B cell (primary cell): ENCODE measurements at regions not wholly inside any gene's neighbourhood (a gene's known extent, or its start where the extent isn't known, plus 50 kb on each side); places are given as distances from the start of the nearest gene placed in this dataset.

Source experiments
- ATAC-seq: fragments of 200-7000 bp; cut with Tn5 transposase; one replicate; pipeline ENCODE4 v1.10.0; 2021; ENCODE audit warnings: low read depth, mild to moderate bottlenecking, moderate number of reproducible peaks, moderate library complexity
- CTCF ChIA-PET: fragments of 350-600 bp; sonication (Branson Sonifier 250); formaldehyde crosslinking; loops from one replicate; lab custom pipeline; 2021; ENCODE audit warnings: antibody characterized with exemption, inconsistent platforms; lab: Charles Lee
- POLR2A ChIA-PET: fragments of 350-600 bp; sonication (Branson Sonifier 250); formaldehyde crosslinking; loops from one replicate; lab custom pipeline; 2021; ENCODE audit warnings: antibody characterized with exemption; lab: Charles Lee
- DNase-seq: peaks from one replicate; pipeline ENCODE4 v3.0.0; 2013
- H2AFZ ChIP-seq: 2 replicates; pipeline ENCODE4 v1.6.1; 2012; ENCODE audit warnings: mild to moderate bottlenecking, low read depth, low read length; ENCODE audit not compliant: insufficient read depth, poor library complexity, severe bottlenecking
- H3K27ac ChIP-seq, 2 donors: 1 replicate in 1 of 2; 2 replicates in 1 of 2; pipeline ENCODE4 v1.5.1; 2012 to 2013; ENCODE audit warnings: low read length in 2 of 2, mild to moderate bottlenecking in 2 of 2, moderate library complexity in 1 of 2
- H3K27me3 ChIP-seq, 4 experiments: fragments of 200-600 bp in 1 of 4; sonication (generic) in 1 of 4; replicated peaks in 1 of 4; 1 replicate in 2 of 4; 2 replicates in 2 of 4; pipeline versions ENCODE4 v1.6.1 to v1.7.0; 2013 to 2016; ENCODE audit warnings: low read length in 3 of 4, mild to moderate bottlenecking in 2 of 4, mixed read lengths in 1 of 4, moderate library complexity in 1 of 4; ENCODE audit not compliant: insufficient read depth in 4 of 4, control insufficient read depth in 3 of 4; ENCODE audit errors: control extremely low read depth in 1 of 4
- H3K36me3 ChIP-seq, 2 experiments: replicated peaks in 1 of 2; 1 replicate in 1 of 2; 2 replicates in 1 of 2; pipeline versions ENCODE4 v1.6.1 to v1.7.1; 2013; ENCODE audit warnings: low read length in 1 of 2; ENCODE audit not compliant: insufficient read depth in 2 of 2, control insufficient read depth in 1 of 2; ENCODE audit errors: control extremely low read depth in 1 of 2, extremely low read depth in 1 of 2
- H3K4me1 ChIP-seq, 2 donors: fragments of 200-600 bp in 1 of 2; sonication (generic) in 1 of 2; 1 replicate in 1 of 2; 2 replicates in 1 of 2; pipeline versions ENCODE4 v1.5.1 to v1.6.1; 2013 to 2017; ENCODE audit warnings: low read length in 2 of 2; ENCODE audit not compliant: control insufficient read depth in 2 of 2, insufficient read depth in 2 of 2
- H3K4me2 ChIP-seq: replicated peaks from 2 replicates; pipeline ENCODE3; 2012; ENCODE audit warnings: mild to moderate bottlenecking, low read depth, low read length; ENCODE audit not compliant: poor library complexity, severe bottlenecking
- H3K4me3 ChIP-seq, 5 experiments: fragments of 200-600 bp in 1 of 5; sonication (generic) in 1 of 5; 1 replicate in 3 of 5; 2 replicates in 2 of 5; pipeline versions ENCODE4 v1.5.1 to v1.7.0; 2011 to 2016; ENCODE audit warnings: low read length in 4 of 5, mild to moderate bottlenecking in 4 of 5, low read depth in 2 of 5, control low read depth in 1 of 5, moderate library complexity in 1 of 5; ENCODE audit not compliant: insufficient read depth in 1 of 5; ENCODE audit errors: control extremely low read depth in 1 of 5, extremely low read depth in 1 of 5
- H3K79me2 ChIP-seq: fragments of 200-600 bp; sonication (generic); one replicate; pipeline ENCODE4 v1.6.0; 2016; ENCODE audit warnings: low read length; ENCODE audit not compliant: control insufficient read depth, insufficient read depth
- H3K9ac ChIP-seq: fragments of 200-600 bp; sonication (generic); 2 replicates; pipeline ENCODE4 v1.6.1; 2017; ENCODE audit warnings: mild to moderate bottlenecking, low read length, moderate library complexity
- H3K9me3 ChIP-seq, 3 donors: one replicate each; pipeline versions ENCODE4 v1.6.1 to v1.7.1; 2013; ENCODE audit warnings: low read length in 2 of 3; ENCODE audit not compliant: control insufficient read depth in 2 of 3, insufficient read depth in 1 of 3; ENCODE audit errors: control extremely low read depth in 1 of 3
- H4K20me1 ChIP-seq: 2 replicates; pipeline ENCODE4 v1.6.0; 2012; ENCODE audit warnings: mild to moderate bottlenecking, low read length; ENCODE audit not compliant: insufficient read depth, control insufficient read depth, poor library complexity, severe bottlenecking
- H3K27ac Mint-ChIP-seq: one replicate; pipeline ENCODE4 v1.8.0; 2021; ENCODE audit warnings: mixed read lengths
- H3K27me3 Mint-ChIP-seq: one replicate; pipeline ENCODE4 v1.8.0; 2021; ENCODE audit warnings: mixed read lengths
- H3K4me1 Mint-ChIP-seq: one replicate; pipeline ENCODE4 v1.8.0; 2021; ENCODE audit warnings: mixed read lengths
- H3K4me3 Mint-ChIP-seq: one replicate; pipeline ENCODE4 v1.8.0; 2021; ENCODE audit warnings: mixed read lengths
- H3K9me3 Mint-ChIP-seq: one replicate; pipeline ENCODE4 v1.8.0; 2022; ENCODE audit warnings: mixed read lengths; ENCODE audit not compliant: insufficient read depth
- EZH2 ChIP-seq: IDR thresholded peaks from 2 replicates; pipeline ENCODE4 v1.6.1; 2012; ENCODE audit warnings: borderline replicate concordance, low read depth, mild to moderate bottlenecking, moderate library complexity, low read length; ENCODE audit not compliant: insufficient read depth, poor library complexity, severe bottlenecking
- WGBS: methylation state at CpG from one replicate; pipeline ENCODE4 v1.1.5; 2013; ENCODE audit warnings: missing lambda C conversion rate; ENCODE audit not compliant: insufficient coverage; 5-methylcytosine and 5-hydroxymethylcytosine counted together
- intact Hi-C: fragments of 100-400 bp; cut with micrococcal nuclease; formaldehyde crosslinking; loops from one replicate; pipeline ENCODE4 v1.10.0; 2022
- TF ChIP-seq, protein P1 (sequence below): fragments of 200-600 bp; IDR thresholded peaks from one replicate; pipeline ENCODE4 v1.8.0; 2022; ENCODE audit warnings: antibody characterized with exemption, mild to moderate bottlenecking

DNA sequence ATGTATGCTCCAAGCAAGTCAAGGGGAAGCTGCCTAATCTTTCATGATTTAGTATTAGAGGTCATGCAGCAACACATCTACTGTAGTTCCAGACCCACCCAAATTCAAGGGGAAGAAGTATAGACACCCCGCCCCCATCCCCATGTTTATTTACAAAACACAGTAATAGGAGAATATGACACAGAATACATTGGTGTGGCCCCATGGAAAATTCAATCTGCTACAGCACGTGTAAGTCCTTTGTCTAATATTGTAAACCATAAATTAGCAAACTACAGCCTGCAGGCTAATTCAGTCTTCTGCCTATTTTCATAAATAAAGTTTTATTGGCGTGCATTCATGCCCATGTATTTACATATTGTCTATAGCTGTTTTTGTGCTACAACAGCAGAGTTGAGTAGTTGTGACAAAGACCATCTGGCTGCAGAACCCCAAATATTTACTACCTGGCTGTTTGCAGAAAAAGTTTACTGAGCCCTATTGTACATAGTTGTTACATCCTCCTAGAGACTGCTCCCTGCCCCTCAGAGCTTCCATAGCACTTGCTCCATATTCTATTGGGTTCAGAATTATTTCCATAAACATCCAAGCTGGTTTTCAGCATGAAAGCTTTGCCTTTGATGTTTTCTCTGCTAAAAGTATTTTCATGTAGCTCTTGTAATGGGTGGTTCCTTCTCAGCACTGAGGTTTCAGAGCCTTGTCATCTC lies 326.8 kb upstream of the CPEB2 start:
- TF ChIP-seq, protein P1, sequence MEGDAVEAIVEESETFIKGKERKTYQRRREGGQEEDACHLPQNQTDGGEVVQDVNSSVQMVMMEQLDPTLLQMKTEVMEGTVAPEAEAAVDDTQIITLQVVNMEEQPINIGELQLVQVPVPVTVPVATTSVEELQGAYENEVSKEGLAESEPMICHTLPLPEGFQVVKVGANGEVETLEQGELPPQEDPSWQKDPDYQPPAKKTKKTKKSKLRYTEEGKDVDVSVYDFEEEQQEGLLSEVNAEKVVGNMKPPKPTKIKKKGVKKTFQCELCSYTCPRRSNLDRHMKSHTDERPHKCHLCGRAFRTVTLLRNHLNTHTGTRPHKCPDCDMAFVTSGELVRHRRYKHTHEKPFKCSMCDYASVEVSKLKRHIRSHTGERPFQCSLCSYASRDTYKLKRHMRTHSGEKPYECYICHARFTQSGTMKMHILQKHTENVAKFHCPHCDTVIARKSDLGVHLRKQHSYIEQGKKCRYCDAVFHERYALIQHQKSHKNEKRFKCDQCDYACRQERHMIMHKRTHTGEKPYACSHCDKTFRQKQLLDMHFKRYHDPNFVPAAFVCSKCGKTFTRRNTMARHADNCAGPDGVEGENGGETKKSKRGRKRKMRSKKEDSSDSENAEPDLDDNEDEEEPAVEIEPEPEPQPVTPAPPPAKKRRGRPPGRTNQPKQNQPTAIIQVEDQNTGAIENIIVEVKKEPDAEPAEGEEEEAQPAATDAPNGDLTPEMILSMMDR, result no peak
- no peak for TF ChIP-seq EZH2
- Histone ChIP-seq H3K4me3 (no peak overlapping the region), H3K4me2 (no peak overlapping the region), H4K20me1 (no peaks in the 10 kb centered on the region), H3K27me3 (no peaks in the 10 kb centered on the region), H3K4me1 (no peaks in the 10 kb centered on the region), H3K27ac (no peak overlapping the region), H3K79me2 (no peaks in the 10 kb centered on the region), H3K9me3 (no peaks in the 10 kb centered on the region), H3K9ac (no peak overlapping the region), H3K36me3 (no peaks in the 10 kb centered on the region), H2AFZ (no peak overlapping the region)
- ATAC-seq, result no peak
- Mint-ChIP-seq H3K4me3 (no peak overlapping the region), H3K27ac (no peak overlapping the region), H3K9me3 (no peaks in the 10 kb centered on the region), H3K4me1 (no peaks in the 10 kb centered on the region), H3K27me3 (peaks cover 10% of the 10 kb centered on the region)
- ChIA-PET CTCF (no interaction called here), POLR2A (no interaction called here)
- DNase-seq, result no peak
- no CpG with 5 or more reads among the region's 3 CpGs for WGBS
- intact Hi-C loops, result no loop called here

- Histone ChIP-seq H4K20me1 (no peaks in the 10 kb centered on the region), H3K9me3 (peaks cover 0 to 8% (median 0%) of the 10 kb centered on the region in 3 donors), H3K27me3 (no peaks in the 10 kb centered on the region), H2AFZ (no peak overlapping the region), H3K36me3 (no peaks in the 10 kb centered on the region), H3K9ac (no peak overlapping the region), H3K27ac (no peak overlapping the region), H3K4me1 (no peaks in the 10 kb centered on the region), H3K79me2 (no peaks in the 10 kb centered on the region), H3K4me3 (no peak overlapping the region), H3K4me2 (no peak overlapping the region)
- H3K4me1 Mint-ChIP-seq, result no peaks in the 10 kb centered on the region
- no peak for TF ChIP-seq EZH2
- TF ChIP-seq, protein P1, result no peak
- ATAC-seq (no peak), DNase-seq (no peak)
- H3K4me3 Mint-ChIP-seq, result no peak overlapping the region
- no peak overlapping the region for H3K27ac Mint-ChIP-seq
- no peaks in the 10 kb centered on the region for H3K9me3 Mint-ChIP-seq
- POLR2A ChIA-PET, result no interaction called here
- 100% methylated on average over 1 of the region's 5 CpGs for WGBS
- CTCF ChIA-PET, result no interaction called here
- intact Hi-C loops, result no loop called here
- peaks cover 10% of the 10 kb centered on the region for H3K27me3 Mint-ChIP-seq
These were observed 322.4 kb upstream of the CPEB2 start for GRCh38 chr4:14679906-14680305.
